Panc1 (cell line): ENCODE measurements at regions not wholly inside any gene's neighbourhood (a gene's known extent, or its start where the extent isn't known, plus 50 kb on each side); places are given as distances from the start of the nearest gene placed in this dataset.

ENCODE experiments used
- CTCF ChIP-seq: fragments of 450-650 bp; IDR thresholded peaks from 2 replicates; pipeline ENCODE4 v1.5.1; 2017; ENCODE audit warnings: mild to moderate bottlenecking
- POLR2AphosphoS5 ChIP-seq: IDR thresholded peaks from 2 replicates; pipeline ENCODE4 v1.6.1; 2012; ENCODE audit warnings: mild to moderate bottlenecking, low read depth, low read length, moderate library complexity

GRCh38 chr13:62356977-62357376 is 941.3 kb upstream of the PCDH20 start:
- TF ChIP-seq POLR2AphosphoS5 (no peak), CTCF (no peak)
